ENCODE measurements at regions not wholly inside any gene's neighbourhood (a gene's known extent, or its start where the extent isn't known, plus 50 kb on each side); places are given as distances from the start of the nearest gene placed in this dataset.

DNA sequence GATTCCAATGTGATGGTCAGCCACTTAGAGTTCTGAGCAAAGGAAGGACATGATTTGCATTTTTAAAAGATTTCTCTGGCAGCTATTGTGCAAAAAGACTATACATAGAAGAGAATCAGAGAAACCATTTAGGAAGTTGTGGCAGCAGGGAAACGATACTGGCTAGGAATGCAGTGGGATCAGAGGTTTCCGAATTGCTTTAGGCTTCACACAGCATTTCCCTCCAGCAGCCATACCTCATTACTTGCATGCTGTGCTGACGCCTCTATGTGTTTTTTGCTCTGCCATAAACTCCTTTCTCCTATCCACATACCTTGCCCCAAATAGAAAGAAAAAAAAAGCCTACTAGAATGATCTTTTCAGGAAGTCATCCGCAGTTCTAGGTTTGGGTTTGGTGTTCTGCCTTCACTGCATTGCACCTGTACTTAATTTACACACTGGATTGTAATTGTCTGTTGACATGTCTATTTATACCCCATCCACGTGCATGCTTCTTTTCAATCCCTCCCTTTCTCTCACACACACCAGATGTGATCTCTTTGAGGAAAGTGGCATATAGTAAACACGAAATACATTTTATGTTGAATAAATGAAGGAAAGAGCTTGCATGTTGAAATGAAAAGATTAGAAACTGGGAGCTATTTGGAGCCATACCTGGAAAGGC lies 860.3 kb upstream of the SEMA6D start:
- TF ChIP-seq, protein P1, sequence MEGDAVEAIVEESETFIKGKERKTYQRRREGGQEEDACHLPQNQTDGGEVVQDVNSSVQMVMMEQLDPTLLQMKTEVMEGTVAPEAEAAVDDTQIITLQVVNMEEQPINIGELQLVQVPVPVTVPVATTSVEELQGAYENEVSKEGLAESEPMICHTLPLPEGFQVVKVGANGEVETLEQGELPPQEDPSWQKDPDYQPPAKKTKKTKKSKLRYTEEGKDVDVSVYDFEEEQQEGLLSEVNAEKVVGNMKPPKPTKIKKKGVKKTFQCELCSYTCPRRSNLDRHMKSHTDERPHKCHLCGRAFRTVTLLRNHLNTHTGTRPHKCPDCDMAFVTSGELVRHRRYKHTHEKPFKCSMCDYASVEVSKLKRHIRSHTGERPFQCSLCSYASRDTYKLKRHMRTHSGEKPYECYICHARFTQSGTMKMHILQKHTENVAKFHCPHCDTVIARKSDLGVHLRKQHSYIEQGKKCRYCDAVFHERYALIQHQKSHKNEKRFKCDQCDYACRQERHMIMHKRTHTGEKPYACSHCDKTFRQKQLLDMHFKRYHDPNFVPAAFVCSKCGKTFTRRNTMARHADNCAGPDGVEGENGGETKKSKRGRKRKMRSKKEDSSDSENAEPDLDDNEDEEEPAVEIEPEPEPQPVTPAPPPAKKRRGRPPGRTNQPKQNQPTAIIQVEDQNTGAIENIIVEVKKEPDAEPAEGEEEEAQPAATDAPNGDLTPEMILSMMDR (IDR thresholded peaks at IDR 0.05): no peak
- no peak for TF ChIP-seq ZFX (IDR thresholded peaks at IDR 0.05; ENCODE audit: borderline replicate concordance)
